PC-9 (cell line): ENCODE measurements at regions not wholly inside any gene's neighbourhood (a gene's known extent, or its start where the extent isn't known, plus 50 kb on each side); places are given as distances from the start of the nearest gene placed in this dataset.

ENCODE experiments used
- BruUV-seq: library from RNA; stranded (reverse); fragments of 400-500 nt; replicated peaks from 2 replicates; lab custom pipeline; 2021; lab: Mats Ljungman, UMichigan
- CTCF ChIA-PET: fragments of 300-600 bp; sonication (Branson Sonifier 250); formaldehyde crosslinking; loops from one replicate; lab custom pipeline; 2022; ENCODE audit warnings: antibody characterized with exemption; lab: Charles Lee
- POLR2A ChIA-PET: fragments of 300-600 bp; sonication (Branson Sonifier 250); formaldehyde crosslinking; loops from one replicate; lab custom pipeline; 2022; ENCODE audit warnings: antibody characterized with exemption; ENCODE audit not compliant: unreplicated experiment; lab: Charles Lee
- DNase-seq, 2 experiments: peaks; one replicate each; pipeline versions ENCODE4 v3.0.0 to v3.0.0-alpha.2; 2015 to 2022; ENCODE audit warnings: mixed read lengths in 1 of 2
- H2AFZ ChIP-seq: fragments of 200-600 bp; sonication (generic); 2 replicates; pipeline ENCODE4 v1.8.1; 2017; ENCODE audit warnings: antibody characterized with exemption
- H3F3A ChIP-seq: fragments of 200-600 bp; sonication (generic); 2 replicates; pipeline ENCODE4 v1.8.1; 2017; ENCODE audit warnings: antibody characterized with exemption, mild to moderate bottlenecking, low read depth; ENCODE audit not compliant: insufficient read depth
- H3K27ac ChIP-seq: fragments of 200-600 bp; sonication (generic); 2 replicates; pipeline ENCODE4 v1.6.1; 2016; ENCODE audit warnings: mixed run types
- H3K27me3 ChIP-seq: fragments of 200-600 bp; sonication (generic); 2 replicates; pipeline ENCODE4 v1.6.1; 2016; ENCODE audit warnings: low read depth, mixed run types; ENCODE audit not compliant: insufficient read depth
- H3K36me3 ChIP-seq: fragments of 200-600 bp; sonication (generic); 2 replicates; pipeline ENCODE4 v1.6.1; 2016; ENCODE audit warnings: low read depth, mixed run types
- H3K4me1 ChIP-seq: fragments of 200-600 bp; sonication (generic); replicated peaks from 2 replicates; pipeline ENCODE4 v1.6.1; 2016; ENCODE audit warnings: mixed run types; ENCODE audit not compliant: insufficient read depth
- H3K4me2 ChIP-seq: fragments of 200-600 bp; sonication (generic); 2 replicates; pipeline ENCODE4 v1.6.1; 2017; ENCODE audit warnings: mixed run types
- H3K4me3 ChIP-seq: fragments of 200-600 bp; sonication (generic); 2 replicates; pipeline ENCODE4 v1.6.1; 2016; ENCODE audit warnings: mixed run types
- H3K79me2 ChIP-seq: fragments of 200-600 bp; sonication (generic); 2 replicates; pipeline ENCODE4 v1.6.1; 2017; ENCODE audit warnings: low read depth, mixed run types
- H3K9me2 ChIP-seq: fragments of 200-600 bp; sonication (generic); 2 replicates; pipeline ENCODE4 v1.8.1; 2017; ENCODE audit warnings: mild to moderate bottlenecking; ENCODE audit not compliant: insufficient read depth
- H3K9me3 ChIP-seq: fragments of 200-600 bp; sonication (generic); 2 replicates; pipeline ENCODE4 v1.8.1; 2016; ENCODE audit warnings: low read depth; ENCODE audit not compliant: insufficient read depth
- H4K20me1 ChIP-seq: fragments of 200-600 bp; sonication (generic); 2 replicates; pipeline ENCODE4 v1.8.1; 2017; ENCODE audit not compliant: insufficient read depth
- EZH2 ChIP-seq: fragments of 200-600 bp; sonication (generic); IDR thresholded peaks from 2 replicates; pipeline ENCODE4 v1.8.0; 2017; ENCODE audit warnings: antibody characterized with exemption, low read depth
- intact Hi-C: fragments of 100-400 bp; cut with micrococcal nuclease; formaldehyde crosslinking; loops from one replicate; pipeline ENCODE4 v1.10.0; 2022; ENCODE audit not compliant: unreplicated experiment
- TF ChIP-seq, protein P1 (sequence below): fragments of 200-600 bp; sonication (generic); conservative IDR thresholded peaks from 2 replicates; pipeline ENCODE4 v1.6.1; 2017; ENCODE audit warnings: mixed run types, antibody characterized with exemption, mild to moderate bottlenecking, moderate library complexity

DNA sequence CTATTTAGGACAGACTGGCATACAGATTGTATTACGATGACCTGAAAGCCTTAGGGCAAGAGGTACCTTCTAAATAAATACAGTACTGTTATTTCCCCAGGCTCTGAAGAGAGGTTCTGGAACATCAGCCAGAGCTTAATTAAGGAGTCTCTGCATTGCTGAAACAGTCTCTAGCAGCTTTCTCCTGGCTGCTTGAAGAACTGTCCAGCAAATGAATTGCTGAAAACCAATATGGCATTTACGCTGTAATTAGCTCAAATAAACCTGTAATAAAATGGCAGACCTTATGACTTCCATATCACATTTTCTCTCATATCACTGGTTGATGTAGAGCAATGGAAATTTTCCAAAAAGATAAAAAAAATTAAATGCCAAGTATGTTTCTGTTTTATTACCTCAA lies 636.3 kb downstream of the GABRG2 start:
- POLR2A ChIA-PET, result no interaction called here
- Histone ChIP-seq H3K9me3 (no peaks in the 10 kb centered on the region), H3K79me2 (no peaks in the 10 kb centered on the region), H3K9me2 (no peaks in the 10 kb centered on the region), H3K4me2 (no peak overlapping the region), H2AFZ (no peak overlapping the region), H3K27me3 (no peaks in the 10 kb centered on the region), H4K20me1 (no peaks in the 10 kb centered on the region), H3K36me3 (no peaks in the 10 kb centered on the region), H3K27ac (no peak overlapping the region), H3K4me1 (no peaks in the 10 kb centered on the region), H3F3A (no peaks in the 10 kb centered on the region), H3K4me3 (no peak overlapping the region)
- CTCF ChIA-PET, result no interaction called here
- intact Hi-C loops, result no loop called here
- no TSS peak for BruUV-seq
- no peak for DNase-seq
- TF ChIP-seq EZH2, result no peak
- TF ChIP-seq, protein P1, sequence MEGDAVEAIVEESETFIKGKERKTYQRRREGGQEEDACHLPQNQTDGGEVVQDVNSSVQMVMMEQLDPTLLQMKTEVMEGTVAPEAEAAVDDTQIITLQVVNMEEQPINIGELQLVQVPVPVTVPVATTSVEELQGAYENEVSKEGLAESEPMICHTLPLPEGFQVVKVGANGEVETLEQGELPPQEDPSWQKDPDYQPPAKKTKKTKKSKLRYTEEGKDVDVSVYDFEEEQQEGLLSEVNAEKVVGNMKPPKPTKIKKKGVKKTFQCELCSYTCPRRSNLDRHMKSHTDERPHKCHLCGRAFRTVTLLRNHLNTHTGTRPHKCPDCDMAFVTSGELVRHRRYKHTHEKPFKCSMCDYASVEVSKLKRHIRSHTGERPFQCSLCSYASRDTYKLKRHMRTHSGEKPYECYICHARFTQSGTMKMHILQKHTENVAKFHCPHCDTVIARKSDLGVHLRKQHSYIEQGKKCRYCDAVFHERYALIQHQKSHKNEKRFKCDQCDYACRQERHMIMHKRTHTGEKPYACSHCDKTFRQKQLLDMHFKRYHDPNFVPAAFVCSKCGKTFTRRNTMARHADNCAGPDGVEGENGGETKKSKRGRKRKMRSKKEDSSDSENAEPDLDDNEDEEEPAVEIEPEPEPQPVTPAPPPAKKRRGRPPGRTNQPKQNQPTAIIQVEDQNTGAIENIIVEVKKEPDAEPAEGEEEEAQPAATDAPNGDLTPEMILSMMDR, result no peak

DNA sequence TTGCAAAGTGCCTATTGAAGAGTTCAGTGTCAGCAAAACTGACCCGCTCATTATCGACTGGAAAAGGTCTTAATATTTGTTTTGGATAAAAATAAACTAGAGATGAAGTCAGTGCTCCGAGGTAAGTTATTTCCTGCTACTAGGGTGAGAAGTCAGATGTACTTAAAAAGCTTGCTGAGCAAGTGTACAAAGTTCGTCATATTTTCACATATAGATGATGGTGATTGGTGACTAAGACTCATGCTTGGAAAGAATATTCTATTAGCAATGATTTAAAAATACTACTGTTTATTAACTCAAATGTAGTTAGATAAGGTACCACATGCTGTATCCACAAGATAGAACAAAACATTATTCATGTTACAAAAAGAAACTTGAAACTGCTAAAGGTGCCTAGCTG lies 643.7 kb downstream of the GABRG2 start:
- TF ChIP-seq, protein P1, result no peak
- TF ChIP-seq EZH2, result no peak
- POLR2A ChIA-PET, result no interaction called here
- no peak overlapping the region for H3K4me3 ChIP-seq

GRCh38 chr5:162719720-162720119 lies 652.1 kb downstream of the GABRG2 start:
- DNase-seq, result no peak
- no peak overlapping the region for H3K4me2 ChIP-seq
- ChIA-PET CTCF (no interaction called here), POLR2A (no interaction called here)
- no peaks in the 10 kb centered on the region for H4K20me1 ChIP-seq
- no peak overlapping the region for H2AFZ ChIP-seq
- TF ChIP-seq EZH2, result no peak
- TF ChIP-seq, protein P1, result no peak
- no TSS peak for BruUV-seq
- no peaks in the 10 kb centered on the region for H3K9me3 ChIP-seq
- no peaks in the 10 kb centered on the region for H3K4me1 ChIP-seq
- no peak overlapping the region for H3K4me3 ChIP-seq
- no peaks in the 10 kb centered on the region for H3K79me2 ChIP-seq
- H3K27me3 ChIP-seq, result no peaks in the 10 kb centered on the region
- no peaks in the 10 kb centered on the region for H3K9me2 ChIP-seq
- no peaks in the 10 kb centered on the region for H3F3A ChIP-seq
- H3K27ac ChIP-seq, result no peak overlapping the region
- no peaks in the 10 kb centered on the region for H3K36me3 ChIP-seq
- intact Hi-C loops, result no loop called here

More for the DNA sequence above, 643.7 kb downstream of the GABRG2 start:
- H3K4me1 ChIP-seq, result no peaks in the 10 kb centered on the region
- no peak for DNase-seq
- no peaks in the 10 kb centered on the region for H3K36me3 ChIP-seq
- no peaks in the 10 kb centered on the region for H3K27me3 ChIP-seq
- H3K27ac ChIP-seq, result no peak overlapping the region
- H3K4me2 ChIP-seq, result no peak overlapping the region
- intact Hi-C loops, result no loop called here
- H4K20me1 ChIP-seq, result no peaks in the 10 kb centered on the region
- no TSS peak for BruUV-seq
- no peaks in the 10 kb centered on the region for H3K9me3 ChIP-seq
- H2AFZ ChIP-seq, result no peak overlapping the region
- no peaks in the 10 kb centered on the region for H3F3A ChIP-seq
- no peaks in the 10 kb centered on the region for H3K79me2 ChIP-seq
- CTCF ChIA-PET, result no interaction called here
- H3K9me2 ChIP-seq, result no peaks in the 10 kb centered on the region
